Pancreas (tissue), 10 donors: ENCODE measurements at regions not wholly inside any gene's neighbourhood (a gene's known extent, or its start where the extent isn't known, plus 50 kb on each side); places are given as distances from the start of the nearest gene placed in this dataset.

Experiments
- ATAC-seq, 4 donors: fragments of 200-7000 bp; cut with Tn5 transposase; one replicate each; pipeline versions ENCODE4 v1.8.0 to v1.9.1; 2020; ENCODE audit warnings: mild to moderate bottlenecking in 4 of 4, moderate library complexity in 4 of 4
- DNase-seq, 6 donors: peaks; one replicate each; pipeline ENCODE4 v3.0.0-alpha.2; 2020
- FAIRE-seq: peaks from 2 replicates; lab custom pipeline; 2012; peaks lifted over from hg19 to GRCh38; lab: Jason Lieb, UNC
- H3K27ac ChIP-seq, 4 donors: fragments of 200-600 bp; sonication (generic); 1 replicate in 3 of 4; 2 replicates in 1 of 4; pipeline versions ENCODE4 v1.5.0 to v1.8.0; 2020
- H3K27me3 ChIP-seq, 4 donors: fragments of 200-600 bp; one replicate each; pipeline ENCODE4 v1.8.0; 2021
- H3K36me3 ChIP-seq, 3 donors: fragments of 200-600 bp; sonication (generic) in 1 of 3; one replicate each; pipeline versions ENCODE4 v1.5.0 to v1.8.0; 2020 to 2021
- H3K4me1 ChIP-seq, 3 donors: fragments of 200-600 bp; one replicate each; pipeline ENCODE4 v1.8.0; 2021
- H3K4me3 ChIP-seq, 4 donors: fragments of 200-600 bp; sonication (generic) in 2 of 4; one replicate each; pipeline versions ENCODE4 v1.5.0 to v1.8.0; 2020 to 2021
- H3K9me3 ChIP-seq, 4 donors: fragments of 200-600 bp; one replicate each; pipeline ENCODE4 v1.8.0; 2021
- CTCF ChIP-seq, 4 donors: fragments of 200-600 bp; sonication (generic) in 3 of 4; IDR thresholded peaks; one replicate each; pipeline versions ENCODE4 v1.5.0 to v1.8.0; 2021; ENCODE audit warnings: antibody characterized with exemption in 4 of 4
- WGBS, 2 donors: extraction: QIAGEN DNeasy Blood & Tissue Kit; methylation state at CpG; one replicate each; pipeline ENCODE4 v1.1.7; 2013; 5-methylcytosine and 5-hydroxymethylcytosine counted together
- intact Hi-C, 3 donors: fragments of 100-400 bp; cut with DNase I; formaldehyde crosslinking; loops; one replicate each; pipeline versions ENCODE4 v1.11.1 to v1.14.2; 2022
- donor health status: healthy with polysubstance abuse.
- donor health status: DM: no; HTN: no; CAD: no; lungs with moderate emphysema.
- donor health status: DM: no; HTN: no; CAD: no.
- donor health status: control.
- donor health status: control.
- donor health status: Bipolar disorder and iron deficiency.
- donor health status: DM: yes; HTN: yes; CAD: no.
- donor health status: DM: no; HTN: no; CAD: no.
- donor health status: DM: no; HTN: no; CAD: no.
- donor health status: DM: yes; HTN: yes; CAD: no.

GRCh38 chr9:88799541-88800328 is 191.5 kb upstream of the S1PR3 start:
- no peak overlapping the region for H3K4me3 ChIP-seq
- no peaks in the 10 kb centered on the region for H3K36me3 ChIP-seq
- no peaks in the 10 kb centered on the region for H3K4me1 ChIP-seq
- no peak for ATAC-seq
- no peak for FAIRE-seq
- intact Hi-C loops, result loop anchor here in 1 of 3 donors (10.0 kb wide), 1 partner anchor 55 kb away; no protein-coding TSS in a partner anchor
- no peak for DNase-seq
- TF ChIP-seq CTCF (IDR thresholded peaks at IDR 0.05), result no peak
- WGBS, 2 donors, result 47 to 49% methylated on average over 6 of the region's 6 CpGs
- no peaks in the 10 kb centered on the region for H3K27me3 ChIP-seq
- no peak overlapping the region for H3K27ac ChIP-seq
- no peaks in the 10 kb centered on the region for H3K9me3 ChIP-seq

- DNase-seq (no peak), FAIRE-seq (no peak), ATAC-seq (no peak)
- WGBS, 2 donors, result 55 to 60% methylated on average over 3 of the region's 3 CpGs
- no peaks in the 10 kb centered on the region for H3K36me3 ChIP-seq
- TF ChIP-seq CTCF (IDR thresholded peaks at IDR 0.05), result no peak
- no peaks in the 10 kb centered on the region for H3K4me1 ChIP-seq
- no peaks in the 10 kb centered on the region for H3K9me3 ChIP-seq
- no peak overlapping the region for H3K4me3 ChIP-seq
- H3K27me3 ChIP-seq, result no peaks in the 10 kb centered on the region
- no peak overlapping the region for H3K27ac ChIP-seq
- intact Hi-C loops, result no loop called here
Observed at GRCh38 chr9:88800329-88800682, 191.0 kb upstream of the S1PR3 start.

GRCh38 chr9:88801214-88801796 is 190.0 kb upstream of the S1PR3 start:
- Histone ChIP-seq H3K9me3 (no peaks in the 10 kb centered on the region), H3K4me1 (no peaks in the 10 kb centered on the region), H3K27me3 (no peaks in the 10 kb centered on the region), H3K27ac (no peak overlapping the region), H3K36me3 (no peaks in the 10 kb centered on the region), H3K4me3 (no peak overlapping the region)
- ATAC-seq (no peak), DNase-seq (no peak), FAIRE-seq (no peak)
- 74 to 75% methylated on average over 2 of the region's 2 CpGs for WGBS, 2 donors
- intact Hi-C loops, result no loop called here
- TF ChIP-seq CTCF (IDR thresholded peaks at IDR 0.05), result no peak

- ATAC-seq, result no peak
- H3K4me1 ChIP-seq, result no peaks in the 10 kb centered on the region
- H3K36me3 ChIP-seq, result no peaks in the 10 kb centered on the region
- no peak for FAIRE-seq
- whole genome bisulfite sequencing, 2 donors, result 79 to 84% methylated on average over 5 of the region's 5 CpGs
- intact Hi-C loops, result no loop called here
- no peak for TF ChIP-seq CTCF (IDR thresholded peaks at IDR 0.05)
- no peak overlapping the region for H3K27ac ChIP-seq
- no peaks in the 10 kb centered on the region for H3K27me3 ChIP-seq
- H3K4me3 ChIP-seq, result no peak overlapping the region
- H3K9me3 ChIP-seq, result no peaks in the 10 kb centered on the region
- DNase-seq, result no peak
Observed at GRCh38 chr9:88802533-88802932, 188.7 kb upstream of the S1PR3 start.
